GM12892 (cell line): ENCODE measurements at regions not wholly inside any gene's neighbourhood (a gene's known extent, or its start where the extent isn't known, plus 50 kb on each side); places are given as distances from the start of the nearest gene placed in this dataset.

ENCODE experiments used
- POLR2A ChIP-seq: IDR thresholded peaks from 2 replicates; pipeline ENCODE4 v1.6.1; 2011; ENCODE audit warnings: low read depth, low read length, control low read depth
- POLR2AphosphoS5 ChIP-seq: IDR thresholded peaks from 2 replicates; pipeline ENCODE4 v1.6.1; 2011; ENCODE audit warnings: low read depth, low read length, control low read depth

- TF ChIP-seq POLR2A (no peak), POLR2AphosphoS5 (no peak)
Measured at GRCh38 chr20:11144114-11144950, 470.5 kb upstream of the JAG1 start.
